ENCODE measurements at regions not wholly inside any gene's neighbourhood (a gene's known extent, or its start where the extent isn't known, plus 50 kb on each side); places are given as distances from the start of the nearest gene placed in this dataset.
"Not testable (repeated sequence)": the region's sequence is repeated elsewhere in the genome, so short reads cannot be mapped to it uniquely, and the experiment has no call there.

DNA sequence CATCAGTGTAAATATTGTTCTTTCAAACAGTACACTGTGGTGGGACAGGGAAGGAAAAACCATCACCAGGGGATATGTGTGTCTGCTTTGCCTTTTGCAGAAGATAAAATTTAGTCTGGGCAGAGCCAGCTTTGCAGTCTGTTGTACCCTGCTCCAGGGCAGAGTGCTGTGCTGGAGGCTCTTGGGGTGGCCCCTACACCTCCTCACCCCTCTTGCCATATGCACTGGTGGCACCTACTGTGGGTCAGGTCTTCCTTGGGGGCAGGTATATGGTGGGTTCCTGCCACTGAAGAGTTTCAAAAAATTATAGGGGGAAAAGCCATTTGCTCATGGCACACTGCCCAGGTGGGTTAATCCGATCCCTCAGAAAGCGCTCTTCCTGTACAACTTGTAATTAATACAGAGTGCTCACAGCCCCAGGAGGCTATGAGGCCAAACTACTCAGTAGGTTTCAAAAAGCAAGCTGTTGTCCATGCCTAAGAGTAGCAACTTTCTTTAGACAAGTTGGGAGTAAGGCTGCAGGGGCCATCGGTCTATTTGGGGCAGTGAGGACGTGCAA lies 112.7 kb upstream of the BMPER start:
- DNase-seq, result peak; percentile 69

DNA sequence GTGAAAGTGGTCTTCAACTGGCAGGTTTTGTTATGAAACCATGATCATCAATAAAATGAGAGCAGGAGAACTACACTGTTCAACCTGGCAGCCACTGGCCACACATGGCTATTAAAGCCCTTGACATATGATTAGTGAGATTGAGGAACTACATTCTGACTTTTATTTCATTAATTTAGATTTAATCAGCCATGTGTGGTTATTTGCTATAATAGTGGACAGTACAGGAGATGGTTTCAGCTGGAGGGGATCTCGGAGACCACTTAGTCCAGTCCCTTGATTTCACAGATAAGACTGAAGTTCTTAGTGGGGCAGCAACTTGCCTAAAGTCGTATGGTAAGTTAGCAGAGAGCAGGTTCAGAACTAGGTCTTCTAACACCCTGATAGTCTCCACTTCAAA lies 111.7 kb upstream of the BMPER start:
- DNase-seq, result no peak

DNA sequence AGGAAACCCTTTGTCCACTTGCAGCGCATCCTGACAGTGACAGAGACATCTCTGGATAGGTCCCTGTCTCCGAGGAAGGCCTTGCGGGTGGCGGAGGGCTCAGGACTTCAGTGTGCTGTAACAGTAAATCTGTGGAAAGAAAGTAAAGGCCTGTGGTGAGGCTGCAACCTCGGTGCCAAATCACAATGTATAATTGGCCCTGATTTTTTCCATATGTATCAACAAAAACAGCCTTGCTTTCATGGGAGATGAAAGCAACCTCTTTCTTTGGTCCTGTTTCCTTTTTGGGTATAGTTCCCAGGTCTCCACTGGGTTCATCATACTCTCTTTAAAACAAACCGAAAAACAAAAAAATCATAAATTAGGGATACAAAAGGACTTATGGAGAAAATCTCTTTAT lies 110.9 kb upstream of the BMPER start:
- no peak for DNase-seq

DNA sequence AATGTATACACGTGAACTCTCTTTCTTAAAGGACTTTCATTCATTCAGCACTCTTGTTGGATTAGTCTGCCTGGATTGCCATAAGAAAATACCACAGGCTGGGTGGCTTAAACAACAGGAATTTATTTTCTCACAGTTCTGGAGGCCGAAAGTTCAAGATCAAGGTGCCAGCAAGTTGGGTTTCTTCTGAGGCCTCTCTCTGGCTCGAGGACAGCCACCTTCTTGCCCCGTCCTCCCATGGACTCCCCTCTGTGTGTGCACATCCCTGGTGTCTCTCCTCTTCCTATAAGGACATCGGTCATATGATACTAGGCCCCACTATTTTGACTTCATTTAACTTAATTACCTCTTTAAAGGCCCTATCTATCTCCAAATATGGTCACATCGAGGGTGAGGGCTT lies 110.4 kb upstream of the BMPER start:
- DNase-seq, result no peak

DNA sequence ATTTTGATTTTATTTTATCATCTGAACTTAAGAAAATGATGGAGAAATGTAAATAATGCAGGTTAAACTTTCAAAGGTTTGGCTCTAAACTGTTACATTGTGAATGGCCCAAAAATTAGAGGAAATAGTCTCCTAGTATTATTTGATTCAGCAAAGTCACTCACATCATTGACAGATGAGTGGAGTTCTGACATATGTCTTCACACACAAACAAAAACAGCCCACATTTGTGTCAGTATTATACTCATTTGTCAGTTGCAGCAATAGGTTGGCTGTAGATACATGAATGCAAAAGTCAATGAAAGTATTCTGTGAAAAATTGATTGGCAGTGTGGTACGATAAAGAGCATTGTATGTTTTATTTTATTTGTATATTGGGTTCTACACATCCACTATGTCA lies 108.8 kb upstream of the BMPER start:
- DNase-seq, result no peak

DNA sequence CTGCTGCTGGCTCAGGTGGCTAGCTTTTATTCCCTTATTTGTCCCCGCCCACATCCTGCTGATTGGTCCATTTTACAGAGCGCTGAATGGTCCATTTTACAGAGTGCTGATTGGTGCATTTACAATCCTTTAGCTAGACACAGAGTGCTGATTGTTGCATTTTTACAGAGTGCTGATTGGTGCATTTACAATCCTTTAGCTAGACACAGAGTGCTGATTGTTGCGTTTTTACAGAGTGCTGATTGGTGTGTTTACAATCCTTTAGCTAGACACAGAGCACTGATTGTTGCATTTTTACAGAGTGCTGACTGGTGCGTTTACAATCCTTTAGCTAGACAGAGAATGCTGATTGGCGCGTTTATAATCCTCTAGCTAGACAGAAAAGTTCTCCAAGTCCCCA lies 107.8 kb upstream of the BMPER start:
- not testable (repeated sequence) for DNase-seq

DNA sequence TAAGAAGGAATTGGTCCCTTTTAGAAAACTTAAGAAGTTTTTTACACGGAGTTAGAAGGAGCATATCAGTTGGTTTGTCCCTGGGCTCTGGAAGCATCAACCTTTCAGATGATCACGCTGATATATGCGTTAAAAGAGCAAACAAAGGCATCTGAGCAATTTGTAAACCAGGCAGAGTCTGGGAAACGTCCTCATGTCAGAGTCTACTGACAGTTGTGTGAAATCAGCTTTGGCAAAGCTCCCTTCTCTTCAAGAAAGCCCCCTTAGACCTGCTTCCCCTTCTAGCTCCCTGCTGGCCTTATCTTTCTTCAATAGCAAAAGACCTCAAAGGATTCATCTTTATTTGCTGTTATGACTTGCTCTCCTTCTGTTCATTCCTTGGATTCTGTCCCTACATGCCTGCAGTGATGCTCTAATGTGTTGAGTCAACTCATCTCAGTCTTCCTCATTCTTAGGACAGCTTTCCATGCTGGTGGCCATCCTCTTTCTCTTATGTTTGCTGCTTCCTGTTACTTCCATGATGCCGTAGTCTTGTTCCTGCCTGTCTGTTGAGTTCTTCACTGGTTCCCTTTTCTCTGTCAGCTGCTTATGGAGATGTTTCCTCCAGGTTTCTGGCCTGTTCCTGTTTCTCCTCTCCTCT lies 106.5 kb upstream of the BMPER start:
- no peak for DNase-seq

DNA sequence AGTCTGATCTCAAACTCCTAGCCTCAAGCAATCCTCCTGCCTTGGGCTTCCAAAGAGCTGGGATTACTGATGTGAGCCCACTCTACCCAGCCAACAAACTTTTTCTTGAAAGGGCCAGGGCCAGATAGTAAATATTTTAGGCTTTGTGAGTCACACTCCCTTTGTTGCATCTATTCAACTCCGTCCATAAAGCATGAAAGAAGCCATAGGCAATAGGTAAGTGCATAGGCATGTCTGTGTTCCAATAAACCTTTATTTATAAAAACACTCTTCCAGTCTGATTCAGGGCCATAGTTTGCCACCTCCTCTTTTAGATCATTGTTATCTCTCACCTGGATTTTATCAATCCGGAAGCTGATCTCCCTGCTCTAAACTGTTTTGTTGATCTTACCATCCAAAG lies 105.6 kb upstream of the BMPER start:
- no peak for DNase-seq

DNA sequence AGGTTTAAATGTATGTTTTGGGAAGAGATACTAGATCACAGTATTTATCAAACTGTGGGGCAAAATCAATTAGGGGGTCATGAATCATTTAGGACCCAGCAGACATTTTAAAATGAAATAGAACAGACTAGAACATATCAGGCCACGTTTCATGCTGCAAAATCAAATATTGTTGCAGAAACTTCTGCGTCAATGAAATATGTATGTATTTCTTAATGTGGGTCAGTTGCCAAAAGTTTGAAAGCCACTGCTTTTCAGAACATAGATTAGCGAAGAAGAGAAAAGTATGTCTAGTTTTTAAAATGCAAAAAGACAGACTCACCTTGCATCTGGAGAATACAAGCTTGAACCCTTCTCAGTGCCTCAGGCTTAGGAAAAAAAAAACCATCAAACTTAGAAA lies 102.7 kb upstream of the BMPER start:
- DNase-seq, result no peak

DNA sequence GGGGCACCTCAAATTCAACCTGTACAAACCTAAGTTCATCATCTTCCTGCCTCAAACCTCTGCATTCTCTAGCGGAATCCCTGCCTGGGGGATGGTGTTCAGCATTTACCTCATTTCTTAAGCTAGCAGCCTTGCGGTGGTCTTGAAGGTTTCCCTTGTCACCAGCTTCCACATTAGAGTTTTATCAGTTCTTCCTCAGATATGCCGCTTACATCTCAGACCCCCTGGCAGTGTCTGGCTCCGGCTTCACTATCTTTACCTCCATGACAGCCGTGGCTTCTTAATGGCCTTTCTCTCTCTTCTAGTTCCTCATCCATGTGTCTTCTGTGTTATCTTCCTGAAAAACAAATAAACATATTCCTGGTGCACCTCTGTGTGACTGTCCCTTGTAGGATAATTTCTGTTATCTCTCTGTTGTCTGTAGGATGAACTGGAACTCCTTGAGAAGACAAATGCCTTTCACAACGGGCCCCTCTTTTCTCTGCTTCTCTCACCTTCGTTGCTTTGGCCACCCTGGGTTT lies 101.1 kb upstream of the BMPER start:
- no peak for DNase-seq

DNA sequence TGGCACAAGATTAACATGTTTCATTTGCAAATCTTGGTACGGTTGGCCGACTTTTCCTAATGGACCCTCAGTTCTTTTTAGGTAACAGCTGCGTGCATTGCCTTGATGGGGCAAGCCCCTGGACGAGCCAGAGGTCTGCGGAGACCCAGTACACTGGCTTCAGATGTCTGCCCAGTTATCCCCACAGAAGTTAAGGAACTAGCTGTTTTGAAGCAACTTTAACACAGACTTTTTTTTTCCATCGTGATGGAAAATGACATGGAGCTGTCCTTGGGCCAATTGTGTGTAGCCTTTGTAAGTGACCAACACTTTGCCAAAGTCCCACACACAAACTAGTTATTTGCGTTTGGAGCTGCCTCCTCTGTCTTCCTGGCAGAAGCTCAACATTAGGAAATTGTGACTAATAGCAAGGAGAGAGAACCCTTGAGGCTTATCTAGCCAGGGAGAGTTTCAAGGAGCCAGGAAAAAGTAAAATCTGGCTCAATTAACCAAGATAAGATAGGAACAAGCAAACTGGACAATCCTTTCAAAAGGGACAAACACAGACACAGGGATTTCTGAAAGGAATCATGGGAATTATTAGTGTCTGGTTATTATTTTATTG lies 99.6 kb upstream of the BMPER start:
- DNase-seq, result no peak

DNA sequence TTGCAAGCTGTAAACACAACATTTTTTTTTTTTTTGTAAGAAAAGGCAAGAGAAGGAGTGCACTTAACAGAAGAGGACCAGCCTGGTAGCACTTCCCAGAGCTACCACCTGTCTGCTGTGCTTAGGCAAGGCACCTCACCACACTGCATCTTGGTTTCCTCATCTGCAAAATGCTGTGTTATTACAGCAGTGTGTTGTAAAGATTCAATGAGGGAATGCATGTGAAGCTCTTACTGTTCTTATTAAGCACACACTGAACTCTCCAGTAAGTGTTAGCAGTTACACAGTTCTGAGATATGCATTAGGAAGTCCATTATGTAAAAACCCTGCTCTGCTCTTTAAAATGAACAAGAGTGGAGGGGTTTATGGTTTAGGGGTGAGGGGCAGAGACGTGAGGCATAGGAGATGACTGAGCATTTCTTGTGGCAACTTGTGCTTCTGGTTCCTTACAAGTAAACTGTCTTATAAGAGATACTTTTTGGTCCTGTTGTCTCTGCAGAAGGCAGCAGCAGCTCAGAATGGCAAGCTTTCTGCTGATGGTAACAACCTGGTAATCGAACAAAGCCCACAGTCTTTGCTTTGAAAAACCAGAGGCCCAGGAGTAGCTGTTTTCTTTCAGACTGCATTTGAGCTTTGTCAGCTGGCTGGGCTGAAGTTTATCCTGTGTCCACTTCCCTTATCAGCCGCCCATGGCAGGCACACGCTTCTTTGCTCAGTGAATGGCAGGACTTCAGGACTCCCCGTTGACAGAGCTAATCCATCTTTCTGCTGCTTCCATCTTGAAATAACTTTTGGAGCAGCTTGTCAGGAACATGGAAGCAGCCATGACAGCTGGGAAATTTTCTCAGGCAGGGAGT lies 98.8 kb upstream of the BMPER start:
- no peak for DNase-seq

DNA sequence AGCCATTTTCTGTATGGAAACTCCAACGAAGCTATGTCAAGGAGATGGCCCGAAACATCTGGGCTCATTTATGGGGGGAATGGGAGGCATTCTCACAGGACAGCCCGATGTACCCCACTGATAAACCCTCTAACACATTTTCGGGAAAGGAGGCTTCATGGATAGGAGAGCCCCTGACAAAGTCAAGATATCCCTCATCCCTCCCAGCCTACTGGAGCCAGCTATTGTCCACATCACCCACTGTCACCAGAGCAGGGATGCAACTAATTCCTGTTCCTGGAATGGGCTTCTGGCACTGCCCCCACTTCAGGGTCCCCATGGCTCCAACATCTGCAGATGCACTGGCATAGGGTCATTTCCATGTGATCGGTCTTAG lies 98.2 kb upstream of the BMPER start:
- DNase-seq, result no peak

DNA sequence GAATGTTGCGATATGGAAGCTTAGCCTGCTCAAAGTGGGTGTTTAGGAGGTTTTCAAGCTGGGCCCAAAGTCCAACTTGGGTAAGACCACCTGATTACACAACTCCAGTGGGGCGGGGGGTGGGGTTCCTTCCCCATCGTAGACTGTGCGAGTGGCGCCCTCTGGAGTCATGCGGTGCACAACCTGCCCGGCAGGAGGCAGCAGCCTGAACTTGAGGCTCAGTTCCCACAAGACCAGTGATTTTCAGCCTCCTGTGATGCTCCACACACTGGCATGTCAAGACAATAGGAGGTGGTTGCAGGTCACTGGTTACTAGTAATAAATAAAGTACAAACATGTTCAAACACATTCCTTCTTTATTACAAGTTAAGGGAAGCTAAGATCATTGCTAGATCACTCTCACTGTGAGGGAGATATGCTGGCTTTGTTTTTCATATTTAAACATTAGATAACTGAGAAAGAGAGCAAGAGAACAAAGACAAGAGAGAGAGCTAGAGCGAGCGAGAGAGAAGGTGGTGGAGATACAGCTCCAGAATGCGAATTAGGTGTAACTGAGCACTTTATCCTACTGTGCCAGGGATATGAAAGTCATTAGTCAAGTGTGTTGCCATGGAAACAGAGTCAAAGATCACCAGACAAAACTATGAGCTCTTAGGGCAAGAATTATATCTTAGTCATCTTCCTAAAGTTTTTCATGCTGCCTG lies 97.4 kb upstream of the BMPER start:
- DNase-seq, result no peak

DNA sequence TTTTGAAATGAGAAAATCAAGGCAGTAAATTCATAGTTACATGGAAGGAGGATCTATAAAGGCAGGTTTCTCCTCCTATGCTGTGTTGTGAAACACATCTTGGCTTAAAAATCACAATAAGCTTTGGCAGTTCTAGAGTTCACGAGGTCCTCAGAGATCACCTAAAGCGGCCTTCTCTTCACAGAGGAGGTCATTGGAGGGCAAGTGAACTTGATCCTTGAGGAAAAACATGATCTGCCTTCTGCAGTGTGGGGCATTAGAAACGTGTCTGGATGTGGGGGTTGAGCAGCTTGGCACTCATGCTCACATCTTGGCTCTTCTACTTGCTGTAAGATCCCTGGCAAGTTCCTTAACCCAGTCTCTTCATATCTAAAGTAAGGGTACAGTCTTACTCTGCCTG lies 96.1 kb upstream of the BMPER start:
- no peak for DNase-seq

DNA sequence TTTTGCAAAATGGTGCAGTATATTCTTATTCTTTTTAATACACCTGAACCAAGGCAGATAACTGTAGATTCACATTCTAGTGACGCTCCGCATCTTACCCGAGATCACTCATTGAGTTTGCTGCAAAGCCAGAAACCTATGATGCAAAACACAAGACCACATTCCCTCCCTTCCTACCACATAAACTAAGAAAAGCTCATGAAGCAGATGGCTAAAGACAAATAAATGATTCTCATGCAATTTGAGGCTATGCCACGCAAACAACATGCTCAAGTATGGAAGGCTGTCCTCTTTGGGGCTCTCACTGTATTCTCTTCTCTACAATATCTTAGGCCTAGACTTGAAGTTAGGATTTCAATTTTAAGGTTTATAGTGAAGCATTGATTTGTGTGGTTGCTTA lies 95.0 kb upstream of the BMPER start:
- DNase-seq, result no peak

DNA sequence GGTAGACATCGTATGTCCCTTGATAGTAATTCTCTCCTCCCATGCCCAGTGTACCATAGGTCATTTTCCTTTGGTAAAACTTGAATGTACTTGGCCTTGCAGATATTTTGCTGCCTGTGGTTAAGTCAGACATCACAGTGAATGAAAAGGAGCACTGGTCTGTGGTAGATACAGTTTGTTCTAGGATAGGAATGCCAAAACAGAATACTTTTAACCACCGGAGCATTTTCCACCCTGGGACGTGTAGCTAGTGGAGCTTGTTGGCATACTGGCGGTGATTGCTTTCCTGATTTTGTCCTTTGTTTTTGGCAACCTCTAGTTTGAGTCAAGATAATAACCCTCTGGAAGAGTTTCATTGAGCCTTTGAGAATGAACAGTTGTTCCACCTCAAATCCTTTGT lies 92.0 kb upstream of the BMPER start:
- no peak for DNase-seq

DNA sequence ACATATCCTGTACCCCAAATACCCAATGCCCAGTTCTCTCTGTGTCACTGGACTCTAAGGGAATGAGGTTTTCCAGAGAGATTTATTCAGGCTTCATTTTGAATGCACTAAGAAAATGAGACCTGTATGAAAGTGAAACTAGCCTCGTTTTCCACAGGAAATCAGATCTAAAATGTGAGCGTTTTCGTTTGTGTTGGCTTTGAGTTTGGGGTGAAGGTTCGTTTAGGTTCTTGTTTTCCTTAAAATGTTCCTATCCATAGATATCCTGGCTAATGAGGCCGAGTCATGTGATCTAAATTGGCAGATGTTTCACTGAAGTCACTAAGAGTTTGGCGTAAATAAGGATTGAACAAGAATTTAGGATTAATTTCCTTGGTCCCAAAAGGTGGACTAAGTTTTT lies 90.9 kb upstream of the BMPER start:
- no peak for DNase-seq

DNA sequence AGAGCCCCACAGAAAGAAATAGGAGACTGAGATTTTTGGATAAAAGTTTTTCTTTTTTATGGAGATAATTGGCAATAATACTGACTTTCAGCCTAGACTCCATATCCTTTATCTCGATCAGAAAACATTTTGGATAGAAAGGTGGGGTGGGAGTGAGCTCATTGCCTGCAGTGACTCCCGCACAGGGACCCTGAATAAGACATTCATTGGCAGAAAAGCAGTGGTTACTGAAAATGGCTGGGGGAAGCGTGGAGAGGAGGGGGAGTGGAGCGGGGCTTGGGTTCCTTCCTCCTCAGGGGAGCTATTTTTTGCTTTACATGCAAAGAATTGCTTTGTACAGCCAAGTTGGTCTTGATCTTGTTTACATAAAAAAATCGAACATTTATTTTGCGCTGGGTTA lies 90.4 kb upstream of the BMPER start:
- DNase-seq, result no peak

DNA sequence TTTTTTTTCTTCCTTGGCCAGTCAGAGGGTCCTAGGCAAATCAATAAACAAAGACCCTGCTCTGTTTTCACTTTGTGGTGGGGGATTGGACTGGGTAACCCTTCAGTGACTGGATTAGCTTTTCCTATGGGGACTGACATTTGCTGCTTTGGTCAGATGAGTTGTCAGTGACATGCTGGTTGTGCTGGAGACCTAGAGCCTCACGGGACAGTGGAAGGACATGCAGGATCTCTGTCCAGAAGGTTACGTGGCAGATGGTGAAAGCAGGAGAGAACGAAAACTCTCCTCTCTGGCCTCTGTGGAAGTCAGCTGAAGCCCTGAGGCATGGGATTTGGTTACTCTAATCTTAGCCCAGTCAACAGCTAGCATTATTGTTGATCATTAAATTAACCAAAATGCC lies 90.0 kb upstream of the BMPER start:
- DNase-seq, result no peak

DNA sequence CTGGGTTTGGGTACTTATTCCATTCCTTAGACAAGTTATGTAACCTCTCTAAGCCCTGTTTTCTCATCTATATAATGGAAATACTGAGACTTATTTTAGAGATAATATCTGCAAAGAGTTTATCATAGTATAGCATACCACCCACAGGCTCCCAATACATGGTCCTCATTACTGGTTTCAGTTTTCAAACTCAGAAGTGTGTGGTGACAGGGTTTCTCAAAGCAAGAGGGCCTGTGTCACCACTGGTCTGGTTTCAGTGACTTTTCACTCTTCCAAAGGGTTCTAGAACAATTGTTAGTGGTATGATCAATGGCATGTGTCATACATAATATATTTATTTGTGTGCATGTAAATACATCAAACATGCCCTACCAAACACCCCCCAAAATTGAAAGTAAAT lies 89.2 kb upstream of the BMPER start:
- DNase-seq, result no peak

DNA sequence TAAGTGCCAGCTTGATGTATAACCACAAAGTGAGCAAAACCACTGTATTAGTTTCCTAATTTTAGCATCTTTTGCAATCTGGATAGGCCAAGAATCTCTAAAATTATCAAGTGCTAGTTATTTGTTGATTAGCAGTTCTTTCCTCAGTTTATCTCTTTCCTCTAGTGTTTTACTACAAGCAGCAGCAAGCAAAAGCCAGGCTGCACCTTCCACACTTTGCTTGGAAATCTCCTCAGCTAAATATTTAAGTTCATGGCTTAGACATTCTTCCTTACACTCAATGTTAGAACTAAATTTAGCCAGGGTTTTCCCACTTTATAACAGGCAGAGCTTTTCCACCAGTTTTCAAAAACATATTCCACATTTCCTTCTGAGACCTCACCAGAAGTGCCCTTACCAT lies 85.7 kb upstream of the BMPER start:
- no peak for DNase-seq

DNA sequence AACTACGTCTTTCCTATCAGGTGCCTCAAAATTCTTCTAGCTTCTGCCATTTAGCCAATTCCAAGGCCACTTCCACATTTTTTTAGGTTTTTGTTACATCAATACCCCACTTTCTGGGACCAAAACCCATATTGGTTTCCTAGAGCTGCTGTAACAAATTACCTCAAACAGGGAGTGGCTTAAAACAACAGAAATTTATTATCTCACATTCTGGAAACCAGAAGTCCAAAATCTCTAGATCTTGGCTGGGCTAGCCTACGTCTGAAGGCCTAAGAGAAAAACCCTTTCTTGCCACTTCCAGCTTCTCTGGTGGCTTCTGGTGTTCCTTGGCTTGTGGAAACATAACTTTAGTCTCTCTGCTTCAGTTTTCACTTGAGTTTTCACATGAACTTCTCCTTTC lies 85.1 kb upstream of the BMPER start:
- DNase-seq, result no peak

Data from NCI-H1092 (cell line).